ENCODE measurements at regions not wholly inside any gene's neighbourhood (a gene's known extent, or its start where the extent isn't known, plus 50 kb on each side); places are given as distances from the start of the nearest gene placed in this dataset.

- H3K23me2 ChIP-seq (ENCODE audit: low read depth, low read length) = no peaks in the 10 kb centered on the region
- H3K4ac ChIP-seq (replicated peaks; ENCODE audit: insufficient read length, low read depth, low read length) = no peak overlapping the region
- no peaks in the 10 kb centered on the region for H3K79me1 ChIP-seq (ENCODE audit: low read depth, low read length)
- no peak overlapping the region for H4K91ac ChIP-seq (replicated peaks; ENCODE audit: insufficient read length, low read length)
- H2BK120ac ChIP-seq (replicated peaks; ENCODE audit: low read depth, low read length) = no peak overlapping the region
- no peaks in the 10 kb centered on the region for H3K79me2 ChIP-seq (ENCODE audit: control insufficient read depth in 1 of 2, insufficient read depth in 2 of 2, low read length in 2 of 2)
- H3K27ac ChIP-seq (ENCODE audit: low read depth, low read length) = no peak overlapping the region
- H3K14ac ChIP-seq (ENCODE audit: insufficient read length) = no peak overlapping the region
- no peak overlapping the region for H3K4me3 ChIP-seq (ENCODE audit: extremely low read depth in 1 of 4, insufficient read depth in 2 of 4, low read depth in 3 of 4, low read length in 4 of 4)
- peaks cover 15 to 18% of the 10 kb centered on the region in 2 experiments for H3K9me3 ChIP-seq (ENCODE audit: insufficient read depth in 2 of 2, low read depth in 1 of 2, low read length in 1 of 2)
- no peak overlapping the region for H3K23ac ChIP-seq (ENCODE audit: insufficient read length)
- FAIRE-seq = no peak
- H2AFZ ChIP-seq (ENCODE audit: low read length) = no peak overlapping the region
- H4K8ac ChIP-seq (ENCODE audit: extremely low read depth, insufficient read depth, low read length) = no peak overlapping the region
- H4K5ac ChIP-seq (ENCODE audit: insufficient read length, low read depth, low read length) = no peak overlapping the region
- CTCF ChIA-PET (ENCODE audit: partially characterized antibody) = interaction anchor here (1.0 kb wide), 1 partner anchor 38 kb away, joined by 3 read pairs; no protein-coding TSS in a partner anchor
- no peak overlapping the region for H2BK12ac ChIP-seq (ENCODE audit: low read depth, low read length)
- no peak overlapping the region for H3K9ac ChIP-seq (replicated peaks in 1 of 4; ENCODE audit: extremely low read depth in 1 of 4, low read depth in 3 of 4, low read length in 3 of 4)
- H3K56ac ChIP-seq (replicated peaks; ENCODE audit: insufficient read length, low read depth, low read length) = no peak overlapping the region
- H4K20me1 ChIP-seq (replicated peaks in 1 of 2; ENCODE audit: control insufficient read depth in 1 of 2, insufficient read depth in 2 of 2, low read length in 2 of 2) = no peaks in the 10 kb centered on the region
- POLR2A ChIA-PET (ENCODE audit: partially characterized antibody) = interaction anchor here (0.6 kb wide), 1 partner anchor 73 kb away, joined by 3 read pairs; no protein-coding TSS in a partner anchor
- no peaks in the 10 kb centered on the region; a peak in 1 of 7 replicates for H3K27me3 ChIP-seq (replicated peaks in 1 of 4; ENCODE audit: control insufficient read depth in 3 of 4, extremely low read depth in 1 of 4, insufficient read depth in 3 of 4, low read length in 3 of 4)
- peaks cover 0 to 9% (median 0%) of the 10 kb centered on the region in 4 experiments; a peak in 3 of 8 replicates for H3K36me3 ChIP-seq (ENCODE audit: control insufficient read depth in 2 of 4, insufficient read depth in 4 of 4, low read length in 3 of 4)
- no peak for DNase-seq (ENCODE audit: low read depth in 1 of 2, low spot score in 2 of 2)
- no peak overlapping the region for H2BK5ac ChIP-seq (ENCODE audit: low read depth, low read length)
- H3K4me1 ChIP-seq (replicated peaks in 1 of 4; ENCODE audit: control insufficient read depth in 3 of 4, insufficient read depth in 4 of 4, low read length in 3 of 4) = no peaks in the 10 kb centered on the region
- no peak overlapping the region for H2BK15ac ChIP-seq (ENCODE audit: low read length)
- no peak overlapping the region for H3K4me2 ChIP-seq (ENCODE audit: insufficient read depth in 1 of 2, low read depth in 2 of 2, low read length in 2 of 2)
- H2BK20ac ChIP-seq (ENCODE audit: low read length) = no peak overlapping the region
- no peak overlapping the region for H3K18ac ChIP-seq (ENCODE audit: extremely low read depth, low read length)
- no peak overlapping the region for H2AK5ac ChIP-seq (ENCODE audit: low read depth, low read length)
- 100% methylated on average over 1 of the region's 1 CpG; no CpG with 5 or more reads in 1 of the 2 experiments for WGBS, 2 experiments (ENCODE audit: extremely low coverage in 1 of 2, insufficient coverage in 1 of 2, insufficient read length in 1 of 2, insufficient replicate concordance in 2 of 2, low coverage in 1 of 2, low lambda C conversion rate in 2 of 2, missing lambda C conversion rate in 1 of 2)
- no peak for TF ChIP-seq RNF2 (IDR thresholded peaks at IDR 0.05; ENCODE audit: borderline replicate concordance, low read depth, low read length, missing control alignments, poor library complexity, severe bottlenecking)
- TF ChIP-seq SP4 (IDR thresholded peaks at IDR 0.05; ENCODE audit: low read length) = no peak
- TF ChIP-seq ASH2L (IDR thresholded peaks at IDR 0.05; ENCODE audit: low read length) = no peak
- no peak for TF ChIP-seq BCL11A (IDR thresholded peaks at IDR 0.05; ENCODE audit: low read depth in 2 of 2, low read length in 2 of 2)
- TF ChIP-seq SRF (IDR thresholded peaks at IDR 0.05; ENCODE audit: low read depth, low read length) = no peak
- TF ChIP-seq EGR1 (IDR thresholded peaks at IDR 0.05; ENCODE audit: borderline replicate concordance, low read depth, low read length) = no peak
- no peak for TF ChIP-seq SP1 (IDR thresholded peaks at IDR 0.05; ENCODE audit: low read depth, low read length)
- TF ChIP-seq JUN (IDR thresholded peaks at IDR 0.05; ENCODE audit: low read depth, low read length) = no peak
- TF ChIP-seq CHD1 (IDR thresholded peaks at IDR 0.05; ENCODE audit: low read depth, low read length) = no peak
- TF ChIP-seq YY1 (IDR thresholded peaks at IDR 0.05; ENCODE audit: low read depth, low read length) = no peak
- TF ChIP-seq KDM4A (IDR thresholded peaks at IDR 0.05; ENCODE audit: low read depth, low read length, severe bottlenecking) = no peak
- TF ChIP-seq TBP (IDR thresholded peaks at IDR 0.05; ENCODE audit: low read depth, low read length) = no peak
- no peak for TF ChIP-seq FOSL1 (IDR thresholded peaks at IDR 0.05; ENCODE audit: insufficient read depth, low read depth, low read length)
- TF ChIP-seq POLR2AphosphoS5 (IDR thresholded peaks at IDR 0.05; ENCODE audit: low read depth, low read length) = no peak
- no peak for TF ChIP-seq SP2 (IDR thresholded peaks at IDR 0.05; ENCODE audit: low read length)
- no peak for TF ChIP-seq CEBPB (IDR thresholded peaks at IDR 0.05; ENCODE audit: low read depth, low read length)
Measured at GRCh38 chr11:104654181-104654813, 244.0 kb downstream of the CASP12 start.

All from H1 (cell line).